HEK293 (cell line): ENCODE measurements at regions not wholly inside any gene's neighbourhood (a gene's known extent, or its start where the extent isn't known, plus 50 kb on each side); places are given as distances from the start of the nearest gene placed in this dataset.

Experiments used
- CTCF ChIA-PET: fragments of 350-600 bp; formaldehyde crosslinking; extraction: SDS; loops from one replicate; lab custom pipeline; 2021; ENCODE audit warnings: antibody characterized with exemption; lab: Yijun Ruan, JAX
- POLR2A ChIA-PET: fragments of 300-600 bp; formaldehyde crosslinking; extraction: SDS; loops from one replicate; lab custom pipeline; 2020; ENCODE audit warnings: antibody characterized with exemption, inconsistent platforms; lab: Yijun Ruan, JAX
- H3K27ac ChIP-seq: fragments of 200-500 bp; sonication (Bioruptor generic); 2 replicates; pipeline ENCODE4 v1.5.1; 2014; ENCODE audit warnings: low read depth, low read length, control low read depth, inconsistent platforms; ENCODE audit errors: extremely low read depth
- H3K36me3 ChIP-seq, 2 experiments: fragments of 200-500 bp in 1 of 2; sonication (Bioruptor generic) in 1 of 2; 1 replicate in 1 of 2; 2 replicates in 1 of 2; pipeline ENCODE4 v1.5.1; 2014 to 2017; ENCODE audit warnings: inconsistent platforms in 2 of 2, low read length in 2 of 2; ENCODE audit not compliant: control insufficient read depth in 2 of 2, insufficient read depth in 1 of 2
- H3K4me1 ChIP-seq: fragments of 200-500 bp; sonication (Bioruptor generic); 2 replicates; pipeline ENCODE4 v1.5.1; 2014; ENCODE audit warnings: mild to moderate bottlenecking, low read length, inconsistent platforms; ENCODE audit not compliant: control insufficient read depth, insufficient read depth
- H3K4me3 ChIP-seq: 2 replicates; pipeline ENCODE4 v1.5.1; 2011; ENCODE audit warnings: low read depth, mild to moderate bottlenecking, control low read depth, low read length, moderate library complexity
- H3K9me3 ChIP-seq: fragments of 200-500 bp; sonication (Bioruptor generic); 2 replicates; pipeline ENCODE4 v1.5.1; 2014; ENCODE audit warnings: low read depth, low read length, inconsistent platforms; ENCODE audit not compliant: control insufficient read depth, insufficient read depth
- FEZF1 ChIP-seq: fragments of 450-650 bp; formaldehyde crosslinking; IDR thresholded peaks from 2 replicates; pipeline ENCODE4 v1.5.1; 2016; ENCODE audit warnings: missing biosample characterization, missing genetic modification characterization
- GFI1B ChIP-seq: fragments of 450-650 bp; formaldehyde crosslinking; IDR thresholded peaks from 2 replicates; pipeline ENCODE4 v1.5.1; 2016; ENCODE audit warnings: missing biosample characterization, missing genetic modification characterization
- TCF7L2 ChIP-seq: IDR thresholded peaks from 2 replicates; pipeline ENCODE4 v1.6.1; 2011; ENCODE audit warnings: low read depth, mild to moderate bottlenecking, inconsistent platforms, low read length, moderate library complexity, borderline replicate concordance
- ZNF140 ChIP-seq: fragments of 450-650 bp; formaldehyde crosslinking; IDR thresholded peaks from 2 replicates; pipeline ENCODE4 v1.5.1; 2016; ENCODE audit warnings: missing biosample characterization, missing genetic modification characterization
- ZNF324 ChIP-seq: fragments of 450-650 bp; formaldehyde crosslinking; IDR thresholded peaks from 2 replicates; pipeline ENCODE4 v1.5.1; 2016; ENCODE audit warnings: missing biosample characterization, missing genetic modification characterization
- ZNF426 ChIP-seq: fragments of 450-650 bp; formaldehyde crosslinking; IDR thresholded peaks from 2 replicates; pipeline ENCODE4 v1.5.1; 2017; ENCODE audit warnings: missing biosample characterization, missing genetic modification characterization, mild to moderate bottlenecking, inconsistent platforms, moderate library complexity
- ZNF571 ChIP-seq: fragments of 450-650 bp; formaldehyde crosslinking; IDR thresholded peaks from 2 replicates; pipeline ENCODE4 v1.5.0; 2017; ENCODE audit warnings: missing biosample characterization, missing genetic modification characterization
- ZNF610 ChIP-seq: fragments of 450-650 bp; formaldehyde crosslinking; IDR thresholded peaks from 2 replicates; pipeline ENCODE4 v1.5.1; 2016; ENCODE audit warnings: missing biosample characterization, missing genetic modification characterization, borderline replicate concordance
- ZNF624 ChIP-seq: fragments of 450-650 bp; formaldehyde crosslinking; IDR thresholded peaks from 2 replicates; pipeline ENCODE4 v1.5.1; 2017; ENCODE audit warnings: missing biosample characterization, missing genetic modification characterization
- ZNF664 ChIP-seq: fragments of 450-650 bp; formaldehyde crosslinking; IDR thresholded peaks from 2 replicates; pipeline ENCODE4 v1.5.1; 2016; ENCODE audit warnings: missing biosample characterization, missing genetic modification characterization
- ZNF785 ChIP-seq: fragments of 450-650 bp; formaldehyde crosslinking; IDR thresholded peaks from 2 replicates; pipeline ENCODE4 v1.5.1; 2016; ENCODE audit warnings: missing biosample characterization, missing genetic modification characterization
- ZNF791 ChIP-seq: fragments of 450-650 bp; formaldehyde crosslinking; IDR thresholded peaks from 2 replicates; pipeline ENCODE4 v1.5.1; 2016; ENCODE audit warnings: missing biosample characterization, missing genetic modification characterization
- TF ChIP-seq, protein P1 (sequence below): fragments of 450-650 bp; formaldehyde crosslinking; IDR thresholded peaks from 2 replicates; pipeline ENCODE4 v1.5.1; 2017; ENCODE audit warnings: missing biosample characterization, missing genetic modification characterization
- TF ChIP-seq, protein P2 (sequence below): fragments of 450-650 bp; formaldehyde crosslinking; conservative IDR thresholded peaks from 2 replicates; pipeline ENCODE4 v1.5.1; 2016; ENCODE audit warnings: low read depth, missing biosample characterization, missing genetic modification characterization
- TF ChIP-seq, protein P3 (sequence below): IDR thresholded peaks from 2 replicates; pipeline ENCODE4 v1.6.1; 2011; ENCODE audit warnings: mild to moderate bottlenecking, low read depth, low read length, borderline replicate concordance
- TF ChIP-seq, protein P4 (sequence below): fragments of 450-650 bp; formaldehyde crosslinking; IDR thresholded peaks from 2 replicates; pipeline ENCODE4 v1.5.1; 2016; ENCODE audit warnings: missing biosample characterization, missing genetic modification characterization
- TF ChIP-seq, protein P5 (sequence below): fragments of 450-650 bp; formaldehyde crosslinking; IDR thresholded peaks from 2 replicates; pipeline ENCODE4 v1.5.1; 2016; ENCODE audit warnings: missing biosample characterization, missing genetic modification characterization
- TF ChIP-seq, protein P6 (sequence below): sonication (generic); formaldehyde crosslinking; IDR thresholded peaks from 2 replicates; pipeline ENCODE4 v1.8.1; 2022; ENCODE audit warnings: mild to moderate bottlenecking, moderate library complexity, missing genetic modification reagents
- TF ChIP-seq, protein P7 (sequence below): fragments of 450-650 bp; formaldehyde crosslinking; IDR thresholded peaks from 2 replicates; pipeline ENCODE4 v1.5.1; 2017; ENCODE audit warnings: missing biosample characterization, missing genetic modification characterization
- TF ChIP-seq, protein P8 (sequence below): fragments of 450-650 bp; formaldehyde crosslinking; IDR thresholded peaks from 2 replicates; pipeline ENCODE4 v1.5.1; 2016; ENCODE audit warnings: missing biosample characterization, missing genetic modification characterization
- TF ChIP-seq, protein P9 (sequence below): fragments of 450-650 bp; formaldehyde crosslinking; IDR thresholded peaks from 2 replicates; pipeline ENCODE4 v1.5.0; 2017; ENCODE audit warnings: missing biosample characterization, missing genetic modification characterization, borderline replicate concordance

DNA sequence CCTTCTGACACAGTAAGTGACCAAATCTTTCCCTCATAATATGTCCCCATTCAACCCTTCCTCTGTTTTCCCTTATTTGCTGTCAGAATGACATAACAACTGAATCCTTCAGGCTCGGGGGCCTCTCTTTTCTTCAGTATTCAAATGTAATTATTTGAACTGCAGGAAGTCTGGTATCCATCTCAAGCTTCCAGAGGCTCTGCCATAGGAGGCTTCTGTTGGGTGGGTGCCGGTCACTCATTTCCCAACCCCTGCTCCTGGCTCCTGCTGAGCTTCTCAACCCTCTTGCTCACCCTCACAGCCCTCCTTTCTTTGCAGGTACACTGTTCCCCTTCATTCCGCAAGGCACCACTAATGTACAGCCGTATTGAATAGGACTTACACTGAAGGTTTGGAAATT lies 151.8 kb upstream of the MAP3K1 start:
- CTCF ChIA-PET = no interaction called here
- no peaks in the 10 kb centered on the region for H3K36me3 ChIP-seq
- no peak overlapping the region for H3K27ac ChIP-seq
- no peak overlapping the region for H3K4me3 ChIP-seq
- H3K9me3 ChIP-seq = no peaks in the 10 kb centered on the region
- no peaks in the 10 kb centered on the region for H3K4me1 ChIP-seq
- no peak for TF ChIP-seq ZNF785
- no peak for TF ChIP-seq ZNF791
- TF ChIP-seq, protein P1, sequence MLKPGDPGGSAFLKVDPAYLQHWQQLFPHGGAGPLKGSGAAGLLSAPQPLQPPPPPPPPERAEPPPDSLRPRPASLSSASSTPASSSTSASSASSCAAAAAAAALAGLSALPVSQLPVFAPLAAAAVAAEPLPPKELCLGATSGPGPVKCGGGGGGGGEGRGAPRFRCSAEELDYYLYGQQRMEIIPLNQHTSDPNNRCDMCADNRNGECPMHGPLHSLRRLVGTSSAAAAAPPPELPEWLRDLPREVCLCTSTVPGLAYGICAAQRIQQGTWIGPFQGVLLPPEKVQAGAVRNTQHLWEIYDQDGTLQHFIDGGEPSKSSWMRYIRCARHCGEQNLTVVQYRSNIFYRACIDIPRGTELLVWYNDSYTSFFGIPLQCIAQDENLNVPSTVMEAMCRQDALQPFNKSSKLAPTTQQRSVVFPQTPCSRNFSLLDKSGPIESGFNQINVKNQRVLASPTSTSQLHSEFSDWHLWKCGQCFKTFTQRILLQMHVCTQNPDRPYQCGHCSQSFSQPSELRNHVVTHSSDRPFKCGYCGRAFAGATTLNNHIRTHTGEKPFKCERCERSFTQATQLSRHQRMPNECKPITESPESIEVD (tag by site-specific recombination) = no peak
- TF ChIP-seq, protein P2, sequence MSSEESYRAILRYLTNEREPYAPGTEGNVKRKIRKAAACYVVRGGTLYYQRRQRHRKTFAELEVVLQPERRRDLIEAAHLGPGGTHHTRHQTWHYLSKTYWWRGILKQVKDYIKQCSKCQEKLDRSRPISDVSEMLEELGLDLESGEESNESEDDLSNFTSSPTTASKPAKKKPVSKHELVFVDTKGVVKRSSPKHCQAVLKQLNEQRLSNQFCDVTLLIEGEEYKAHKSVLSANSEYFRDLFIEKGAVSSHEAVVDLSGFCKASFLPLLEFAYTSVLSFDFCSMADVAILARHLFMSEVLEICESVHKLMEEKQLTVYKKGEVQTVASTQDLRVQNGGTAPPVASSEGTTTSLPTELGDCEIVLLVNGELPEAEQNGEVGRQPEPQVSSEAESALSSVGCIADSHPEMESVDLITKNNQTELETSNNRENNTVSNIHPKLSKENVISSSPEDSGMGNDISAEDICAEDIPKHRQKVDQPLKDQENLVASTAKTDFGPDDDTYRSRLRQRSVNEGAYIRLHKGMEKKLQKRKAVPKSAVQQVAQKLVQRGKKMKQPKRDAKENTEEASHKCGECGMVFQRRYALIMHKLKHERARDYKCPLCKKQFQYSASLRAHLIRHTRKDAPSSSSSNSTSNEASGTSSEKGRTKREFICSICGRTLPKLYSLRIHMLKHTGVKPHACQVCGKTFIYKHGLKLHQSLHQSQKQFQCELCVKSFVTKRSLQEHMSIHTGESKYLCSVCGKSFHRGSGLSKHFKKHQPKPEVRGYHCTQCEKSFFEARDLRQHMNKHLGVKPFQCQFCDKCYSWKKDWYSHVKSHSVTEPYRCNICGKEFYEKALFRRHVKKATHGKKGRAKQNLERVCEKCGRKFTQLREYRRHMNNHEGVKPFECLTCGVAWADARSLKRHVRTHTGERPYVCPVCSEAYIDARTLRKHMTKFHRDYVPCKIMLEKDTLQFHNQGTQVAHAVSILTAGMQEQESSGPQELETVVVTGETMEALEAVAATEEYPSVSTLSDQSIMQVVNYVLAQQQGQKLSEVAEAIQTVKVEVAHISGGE = no peak
- TF ChIP-seq TCF7L2 = no peak
- no peak for TF ChIP-seq ZNF571 (tag by site-specific recombination)
- TF ChIP-seq ZNF624 = no peak
- no peak for TF ChIP-seq ZNF140
- TF ChIP-seq, protein P3, sequence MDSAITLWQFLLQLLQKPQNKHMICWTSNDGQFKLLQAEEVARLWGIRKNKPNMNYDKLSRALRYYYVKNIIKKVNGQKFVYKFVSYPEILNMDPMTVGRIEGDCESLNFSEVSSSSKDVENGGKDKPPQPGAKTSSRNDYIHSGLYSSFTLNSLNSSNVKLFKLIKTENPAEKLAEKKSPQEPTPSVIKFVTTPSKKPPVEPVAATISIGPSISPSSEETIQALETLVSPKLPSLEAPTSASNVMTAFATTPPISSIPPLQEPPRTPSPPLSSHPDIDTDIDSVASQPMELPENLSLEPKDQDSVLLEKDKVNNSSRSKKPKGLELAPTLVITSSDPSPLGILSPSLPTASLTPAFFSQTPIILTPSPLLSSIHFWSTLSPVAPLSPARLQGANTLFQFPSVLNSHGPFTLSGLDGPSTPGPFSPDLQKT = no peak
- no peak for TF ChIP-seq ZNF664
- TF ChIP-seq, all 188 proteins: peak for 0
- POLR2A ChIA-PET = no interaction called here

DNA sequence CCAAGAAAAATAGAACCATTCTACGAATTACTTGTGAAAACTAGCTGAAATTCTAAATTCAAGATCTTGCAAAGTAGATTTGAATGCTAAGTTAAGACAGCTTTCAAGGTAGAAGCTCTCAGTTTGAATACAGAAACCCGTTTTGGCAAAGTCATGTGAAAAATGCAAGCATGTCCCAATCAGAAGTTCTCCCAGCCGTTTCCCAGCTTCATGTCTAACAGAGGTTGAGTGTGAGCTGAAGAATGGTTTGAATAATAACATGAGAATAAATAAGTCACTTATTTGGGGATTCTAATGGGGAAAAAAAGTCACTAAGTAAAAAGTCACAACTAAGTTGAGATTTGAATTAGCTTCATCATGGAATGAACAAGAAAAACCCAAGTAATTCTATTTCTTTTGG lies 152.5 kb upstream of the MAP3K1 start:
- ChIA-PET POLR2A (no interaction called here), CTCF (no interaction called here)
- Histone ChIP-seq H3K4me1 (no peaks in the 10 kb centered on the region), H3K36me3 (no peaks in the 10 kb centered on the region), H3K9me3 (no peaks in the 10 kb centered on the region), H3K27ac (no peak overlapping the region), H3K4me3 (no peak overlapping the region)
- TF ChIP-seq, protein P4, sequence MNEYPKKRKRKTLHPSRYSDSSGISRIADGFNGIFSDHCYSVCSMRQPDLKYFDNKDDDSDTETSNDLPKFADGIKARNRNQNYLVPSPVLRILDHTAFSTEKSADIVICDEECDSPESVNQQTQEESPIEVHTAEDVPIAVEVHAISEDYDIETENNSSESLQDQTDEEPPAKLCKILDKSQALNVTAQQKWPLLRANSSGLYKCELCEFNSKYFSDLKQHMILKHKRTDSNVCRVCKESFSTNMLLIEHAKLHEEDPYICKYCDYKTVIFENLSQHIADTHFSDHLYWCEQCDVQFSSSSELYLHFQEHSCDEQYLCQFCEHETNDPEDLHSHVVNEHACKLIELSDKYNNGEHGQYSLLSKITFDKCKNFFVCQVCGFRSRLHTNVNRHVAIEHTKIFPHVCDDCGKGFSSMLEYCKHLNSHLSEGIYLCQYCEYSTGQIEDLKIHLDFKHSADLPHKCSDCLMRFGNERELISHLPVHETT (tag by site-specific recombination) = no peak
- TF ChIP-seq FEZF1 (tag by site-specific recombination) (no peak), ZNF324 (no peak), ZNF610 (no peak), GFI1B (tag by site-specific recombination) (no peak), ZNF426 (tag by site-specific recombination) (no peak), ZNF571 (tag by site-specific recombination) (no peak)
- TF ChIP-seq, protein P5, sequence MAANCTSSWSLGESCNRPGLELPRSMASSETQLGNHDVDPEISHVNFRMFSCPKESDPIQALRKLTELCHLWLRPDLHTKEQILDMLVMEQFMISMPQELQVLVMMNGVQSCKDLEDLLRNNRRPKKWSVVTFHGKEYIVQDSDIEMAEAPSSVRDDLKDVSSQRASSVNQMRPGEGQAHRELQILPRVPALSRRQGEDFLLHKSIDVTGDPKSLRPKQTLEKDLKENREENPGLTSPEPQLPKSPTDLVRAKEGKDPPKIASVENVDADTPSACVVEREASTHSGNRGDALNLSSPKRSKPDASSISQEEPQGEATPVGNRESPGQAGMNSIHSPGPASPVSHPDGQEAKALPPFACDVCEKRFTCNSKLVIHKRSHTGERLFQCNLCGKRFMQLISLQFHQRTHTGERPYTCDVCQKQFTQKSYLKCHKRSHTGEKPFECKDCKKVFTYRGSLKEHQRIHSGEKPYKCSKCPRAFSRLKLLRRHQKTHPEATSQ = no peak
- TF ChIP-seq, protein P6, sequence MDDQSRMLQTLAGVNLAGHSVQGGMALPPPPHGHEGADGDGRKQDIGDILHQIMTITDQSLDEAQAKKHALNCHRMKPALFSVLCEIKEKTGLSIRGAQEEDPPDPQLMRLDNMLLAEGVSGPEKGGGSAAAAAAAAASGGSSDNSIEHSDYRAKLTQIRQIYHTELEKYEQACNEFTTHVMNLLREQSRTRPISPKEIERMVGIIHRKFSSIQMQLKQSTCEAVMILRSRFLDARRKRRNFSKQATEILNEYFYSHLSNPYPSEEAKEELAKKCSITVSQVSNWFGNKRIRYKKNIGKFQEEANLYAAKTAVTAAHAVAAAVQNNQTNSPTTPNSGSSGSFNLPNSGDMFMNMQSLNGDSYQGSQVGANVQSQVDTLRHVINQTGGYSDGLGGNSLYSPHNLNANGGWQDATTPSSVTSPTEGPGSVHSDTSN (CRISPR knock-in tag) = no peak
- TF ChIP-seq, protein P7, sequence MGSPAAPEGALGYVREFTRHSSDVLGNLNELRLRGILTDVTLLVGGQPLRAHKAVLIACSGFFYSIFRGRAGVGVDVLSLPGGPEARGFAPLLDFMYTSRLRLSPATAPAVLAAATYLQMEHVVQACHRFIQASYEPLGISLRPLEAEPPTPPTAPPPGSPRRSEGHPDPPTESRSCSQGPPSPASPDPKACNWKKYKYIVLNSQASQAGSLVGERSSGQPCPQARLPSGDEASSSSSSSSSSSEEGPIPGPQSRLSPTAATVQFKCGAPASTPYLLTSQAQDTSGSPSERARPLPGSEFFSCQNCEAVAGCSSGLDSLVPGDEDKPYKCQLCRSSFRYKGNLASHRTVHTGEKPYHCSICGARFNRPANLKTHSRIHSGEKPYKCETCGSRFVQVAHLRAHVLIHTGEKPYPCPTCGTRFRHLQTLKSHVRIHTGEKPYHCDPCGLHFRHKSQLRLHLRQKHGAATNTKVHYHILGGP (tag by site-specific recombination) = no peak
- TF ChIP-seq, protein P8, sequence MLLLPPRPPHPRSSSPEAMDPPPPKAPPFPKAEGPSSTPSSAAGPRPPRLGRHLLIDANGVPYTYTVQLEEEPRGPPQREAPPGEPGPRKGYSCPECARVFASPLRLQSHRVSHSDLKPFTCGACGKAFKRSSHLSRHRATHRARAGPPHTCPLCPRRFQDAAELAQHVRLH (tag by site-specific recombination) = no peak
- TF ChIP-seq, protein P9, sequence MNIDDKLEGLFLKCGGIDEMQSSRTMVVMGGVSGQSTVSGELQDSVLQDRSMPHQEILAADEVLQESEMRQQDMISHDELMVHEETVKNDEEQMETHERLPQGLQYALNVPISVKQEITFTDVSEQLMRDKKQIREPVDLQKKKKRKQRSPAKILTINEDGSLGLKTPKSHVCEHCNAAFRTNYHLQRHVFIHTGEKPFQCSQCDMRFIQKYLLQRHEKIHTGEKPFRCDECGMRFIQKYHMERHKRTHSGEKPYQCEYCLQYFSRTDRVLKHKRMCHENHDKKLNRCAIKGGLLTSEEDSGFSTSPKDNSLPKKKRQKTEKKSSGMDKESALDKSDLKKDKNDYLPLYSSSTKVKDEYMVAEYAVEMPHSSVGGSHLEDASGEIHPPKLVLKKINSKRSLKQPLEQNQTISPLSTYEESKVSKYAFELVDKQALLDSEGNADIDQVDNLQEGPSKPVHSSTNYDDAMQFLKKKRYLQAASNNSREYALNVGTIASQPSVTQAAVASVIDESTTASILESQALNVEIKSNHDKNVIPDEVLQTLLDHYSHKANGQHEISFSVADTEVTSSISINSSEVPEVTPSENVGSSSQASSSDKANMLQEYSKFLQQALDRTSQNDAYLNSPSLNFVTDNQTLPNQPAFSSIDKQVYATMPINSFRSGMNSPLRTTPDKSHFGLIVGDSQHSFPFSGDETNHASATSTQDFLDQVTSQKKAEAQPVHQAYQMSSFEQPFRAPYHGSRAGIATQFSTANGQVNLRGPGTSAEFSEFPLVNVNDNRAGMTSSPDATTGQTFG = no peak
